Lower leg skin (tissue), 4 donors: ENCODE measurements at regions not wholly inside any gene's neighbourhood (a gene's known extent, or its start where the extent isn't known, plus 50 kb on each side); places are given as distances from the start of the nearest gene placed in this dataset.

Experiments used
- DNase-seq, 2 donors: peaks; one replicate each; pipeline ENCODE4 v3.0.0-alpha.2; 2019; ENCODE audit warnings: low spot score in 2 of 2
- H3K4me3 ChIP-seq: fragments of 200-600 bp; sonication (generic); 2 replicates; pipeline ENCODE4 v1.5.1; 2017; ENCODE audit warnings: mild to moderate bottlenecking, low read depth; ENCODE audit not compliant: poor library complexity, severe bottlenecking
- CTCF ChIP-seq, 3 donors: fragments of 450-650 bp; IDR thresholded peaks; one replicate each; pipeline ENCODE4 v1.5.1; 2016; ENCODE audit warnings: antibody characterized with exemption in 3 of 3, mild to moderate bottlenecking in 3 of 3, moderate library complexity in 2 of 3
- POLR2A ChIP-seq, 2 donors: fragments of 450-650 bp; IDR thresholded peaks; one replicate each; pipeline ENCODE4 v1.6.1; 2016 to 2017; ENCODE audit warnings: antibody characterized with exemption in 2 of 2, mild to moderate bottlenecking in 1 of 2, moderate library complexity in 1 of 2
- WGBS, 2 donors: methylation state at CpG; one replicate each; pipeline ENCODE4 v1.1.5; 2018; 5-methylcytosine and 5-hydroxymethylcytosine counted together
- intact Hi-C: fragments of 100-400 bp; cut with DNase I; formaldehyde crosslinking; loops from one replicate; pipeline ENCODE4 v1.15.0; 2023; ENCODE audit warnings: low total_unique reads

- no peak overlapping the region for H3K4me3 ChIP-seq
- intact Hi-C loops, result no loop called here
- 82 to 87% methylated on average over 3 of the region's 3 CpGs for WGBS, 2 donors
- no peak for DNase-seq
- no peak for TF ChIP-seq CTCF (IDR thresholded peaks at IDR 0.05)
- TF ChIP-seq POLR2A (IDR thresholded peaks at IDR 0.05), result no peak
These were observed 147.7 kb upstream of the TSC22D2 start for GRCh38 chr3:150260398-150260710.

DNA sequence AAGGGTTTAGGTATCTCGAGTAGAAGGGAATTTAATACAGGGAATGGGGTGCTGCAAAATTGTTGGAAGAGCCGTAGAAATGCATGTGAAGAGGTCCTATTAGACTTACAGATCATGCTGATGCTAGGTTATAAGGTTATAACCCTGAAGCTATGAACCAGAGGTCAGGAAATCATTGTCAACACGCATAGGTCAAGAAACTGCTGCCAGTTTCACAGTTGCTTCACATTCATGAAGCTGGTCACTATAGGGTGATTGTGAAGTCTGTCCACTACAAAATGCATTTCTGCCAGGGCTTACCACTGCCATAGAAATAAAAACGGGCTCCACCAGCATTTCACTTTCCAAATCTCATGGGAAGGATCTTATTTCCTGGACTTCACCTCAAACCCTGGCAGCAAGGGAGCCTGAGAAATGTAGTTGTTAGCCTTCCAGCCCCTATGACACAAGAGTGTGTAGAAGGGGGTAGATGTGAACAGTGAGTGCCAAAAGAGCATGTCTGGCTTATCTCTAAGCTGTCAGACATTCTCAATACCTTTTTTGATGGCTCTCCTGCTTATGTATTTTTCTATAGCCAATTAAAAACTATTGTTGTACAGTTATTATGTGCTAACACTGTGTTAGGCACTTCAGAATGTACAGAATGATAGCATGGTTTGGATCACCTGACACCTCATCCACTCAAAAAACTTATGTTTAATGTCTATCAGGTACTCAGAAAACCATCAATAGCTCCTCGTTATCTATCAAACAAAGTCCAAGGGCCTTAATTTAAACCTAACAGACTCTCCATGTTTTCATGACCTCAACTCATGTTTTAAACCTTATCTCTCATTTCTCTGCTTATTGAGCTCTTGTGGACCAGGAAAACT, 148.3 kb upstream of the TSC22D2 start:
- intact Hi-C loops, result no loop called here
- no peak overlapping the region for H3K4me3 ChIP-seq
- WGBS, 2 donors, result 90 to 91% methylated on average over 5 of the region's 5 CpGs
- no peak for TF ChIP-seq POLR2A (IDR thresholded peaks at IDR 0.05)
- TF ChIP-seq CTCF (IDR thresholded peaks at IDR 0.05), result no peak
- DNase-seq, result no peak

DNA sequence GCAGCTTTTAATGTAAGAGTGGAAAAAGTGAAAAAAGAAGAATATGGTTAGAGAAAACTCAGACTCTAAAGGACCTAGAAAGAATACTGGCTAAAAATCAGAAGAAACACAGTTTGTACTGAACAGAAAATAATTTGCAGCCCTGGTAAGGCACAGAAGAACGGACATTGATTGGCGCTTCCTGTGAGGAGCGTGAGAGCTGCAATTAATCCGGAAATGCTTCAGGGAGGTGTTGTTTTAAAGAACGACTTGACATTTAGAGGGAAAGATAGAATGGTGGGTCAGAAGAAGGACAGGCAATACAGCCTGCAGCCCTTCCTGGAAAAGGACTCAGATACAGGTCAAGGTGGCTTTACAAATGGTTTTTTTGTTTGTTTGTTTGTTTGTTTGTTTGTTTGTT, 151.3 kb upstream of the TSC22D2 start:
- H3K4me3 ChIP-seq, result no peak overlapping the region
- no peak for DNase-seq
- WGBS, 2 donors, result 75 to 80% methylated on average over 5 of the region's 5 CpGs
- intact Hi-C loops, result no loop called here
- TF ChIP-seq POLR2A (IDR thresholded peaks at IDR 0.05) (no peak), CTCF (IDR thresholded peaks at IDR 0.05) (no peak)

DNA sequence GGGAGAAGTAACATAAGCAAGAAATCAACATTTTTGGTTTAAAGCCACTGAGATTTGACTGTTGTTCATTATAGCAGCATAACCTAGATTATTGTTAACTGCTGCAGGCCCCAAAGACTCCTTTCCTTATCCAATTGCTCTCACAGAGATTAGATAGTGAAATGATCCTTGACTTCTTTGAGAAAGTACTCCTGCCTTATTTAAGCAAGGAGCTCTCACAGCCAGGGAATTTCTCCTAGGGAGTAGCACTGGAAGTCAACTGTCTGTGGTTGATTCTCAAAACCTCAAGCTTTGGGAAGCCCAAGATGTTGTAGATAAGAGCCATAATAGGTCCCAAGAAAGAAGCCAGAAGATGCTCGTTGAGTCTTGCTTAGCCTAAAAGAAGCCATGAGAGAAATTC, 151.8 kb upstream of the TSC22D2 start:
- TF ChIP-seq CTCF (IDR thresholded peaks at IDR 0.05), result no peak
- no peak for TF ChIP-seq POLR2A (IDR thresholded peaks at IDR 0.05)
- intact Hi-C loops, result no loop called here
- 47 to 58% methylated on average over 1 of the region's 1 CpG for WGBS, 2 donors

GRCh38 chr3:150255826-150256225, 152.3 kb upstream of the TSC22D2 start:
- intact Hi-C loops, result no loop called here
- DNase-seq, result no peak
- H3K4me3 ChIP-seq, result no peak overlapping the region
- TF ChIP-seq POLR2A (IDR thresholded peaks at IDR 0.05), result no peak
- TF ChIP-seq CTCF (IDR thresholded peaks at IDR 0.05), result no peak

More for the DNA sequence above, 151.8 kb upstream of the TSC22D2 start:
- DNase-seq, result no peak
- no peak overlapping the region for H3K4me3 ChIP-seq

GRCh38 chr3:150255413-150255812, 152.7 kb upstream of the TSC22D2 start:
- H3K4me3 ChIP-seq, result no peak overlapping the region
- TF ChIP-seq POLR2A (IDR thresholded peaks at IDR 0.05) (no peak), CTCF (IDR thresholded peaks at IDR 0.05) (no peak)
- intact Hi-C loops, result no loop called here
- 31 to 49% methylated on average over 3 of the region's 3 CpGs for WGBS, 2 donors
- DNase-seq, result peak in 1 of 2 donors; percentile 66
